HFF-Myc (cell line): ENCODE measurements at regions not wholly inside any gene's neighbourhood (a gene's known extent, or its start where the extent isn't known, plus 50 kb on each side); places are given as distances from the start of the nearest gene placed in this dataset.

ENCODE experiments used
- DNase-seq: peaks from one replicate; pipeline ENCODE4 v3.0.0-alpha.2; 2011; ENCODE audit warnings: low read depth; ENCODE audit errors: extremely low read depth
- H3K4me3 ChIP-seq: replicated peaks from 2 replicates; pipeline ENCODE4 v1.5.1; 2011; ENCODE audit warnings: low read depth, mild to moderate bottlenecking, control low read depth, low read length
- CTCF ChIP-seq: IDR thresholded peaks from 2 replicates; pipeline ENCODE4 v1.5.1; 2012; ENCODE audit warnings: mild to moderate bottlenecking, low read depth, low read length, control low read depth; ENCODE audit errors: missing control alignments

DNA sequence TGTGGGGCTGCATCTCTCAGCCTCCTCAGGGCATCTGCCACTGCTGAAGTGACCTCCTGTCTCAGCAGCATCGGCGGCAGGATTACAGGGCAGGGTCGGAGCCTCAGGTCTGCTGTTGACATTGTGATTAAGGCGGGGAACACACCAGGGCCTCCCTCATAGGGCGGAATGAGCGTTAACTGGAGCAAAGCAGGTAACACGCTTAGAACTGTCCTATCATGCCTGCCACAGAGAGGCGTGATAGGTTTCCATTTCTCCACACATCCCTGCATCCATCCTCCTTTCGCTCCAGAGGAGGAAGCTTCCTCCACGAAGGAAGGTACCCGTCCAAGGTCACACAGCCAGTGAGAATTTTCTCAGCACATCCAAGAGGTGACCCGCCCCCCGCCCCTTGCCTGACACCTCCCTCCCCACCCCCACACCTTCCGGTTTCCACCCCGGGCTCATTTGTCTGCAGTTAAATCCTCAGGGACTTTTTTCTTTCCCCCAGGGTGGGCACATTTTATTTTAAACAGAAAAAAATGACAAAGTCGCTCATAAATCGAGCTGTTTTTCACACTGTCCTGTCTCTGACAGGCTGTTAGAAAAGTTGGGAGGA lies 200.8 kb downstream of the TFAP2C start:
- no peak for TF ChIP-seq CTCF
- no peak overlapping the region for H3K4me3 ChIP-seq
- no peak for DNase-seq

DNA sequence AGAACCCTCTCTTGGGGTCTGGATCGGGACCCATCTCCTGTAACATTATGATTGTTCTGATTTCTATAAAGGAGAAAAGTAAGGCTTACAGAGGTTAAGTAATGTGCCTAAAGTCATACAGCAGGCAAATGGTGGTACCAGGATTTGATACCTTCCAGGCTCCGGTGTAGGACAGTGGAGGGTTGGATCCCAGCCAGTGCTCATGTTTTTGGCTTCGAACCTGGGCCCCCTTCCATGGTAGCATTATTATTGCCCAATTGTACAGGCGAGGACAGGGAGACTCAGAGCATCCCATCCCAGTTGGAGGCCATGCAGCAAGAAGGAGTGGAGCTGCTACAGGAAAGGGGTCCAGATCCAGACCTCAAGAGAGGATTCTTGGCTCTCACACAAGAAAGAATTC lies 202.7 kb downstream of the TFAP2C start:
- no peak for TF ChIP-seq CTCF
- H3K4me3 ChIP-seq = no peak overlapping the region
- DNase-seq = no peak

- TF ChIP-seq CTCF = no peak
- DNase-seq = no peak
- H3K4me3 ChIP-seq = no peak overlapping the region
These were observed 204.3 kb downstream of the TFAP2C start for GRCh38 chr20:56833427-56833826.

- no peak overlapping the region for H3K4me3 ChIP-seq
- DNase-seq = no peak
- TF ChIP-seq CTCF = no peak
These were observed 206.9 kb downstream of the TFAP2C start for GRCh38 chr20:56835829-56836550.

GRCh38 chr20:56839222-56839621 lies 210.1 kb downstream of the TFAP2C start:
- TF ChIP-seq CTCF = no peak
- DNase-seq = no peak
- H3K4me3 ChIP-seq = no peak overlapping the region

- TF ChIP-seq CTCF = no peak
- H3K4me3 ChIP-seq = no peak overlapping the region
- DNase-seq = no peak
These were observed 210.7 kb downstream of the TFAP2C start for GRCh38 chr20:56839786-56840185.
